Lower leg skin (tissue), 4 donors: ENCODE measurements at regions not wholly inside any gene's neighbourhood (a gene's known extent, or its start where the extent isn't known, plus 50 kb on each side); places are given as distances from the start of the nearest gene placed in this dataset.

Experiments
- DNase-seq, 2 donors: peaks; one replicate each; pipeline ENCODE4 v3.0.0-alpha.2; 2019; ENCODE audit warnings: low spot score in 2 of 2
- H3K4me3 ChIP-seq: fragments of 200-600 bp; sonication (generic); 2 replicates; pipeline ENCODE4 v1.5.1; 2017; ENCODE audit warnings: mild to moderate bottlenecking, low read depth; ENCODE audit not compliant: poor library complexity, severe bottlenecking
- CTCF ChIP-seq, 3 donors: fragments of 450-650 bp; IDR thresholded peaks; one replicate each; pipeline ENCODE4 v1.5.1; 2016; ENCODE audit warnings: antibody characterized with exemption in 3 of 3, mild to moderate bottlenecking in 3 of 3, moderate library complexity in 2 of 3
- POLR2A ChIP-seq, 2 donors: fragments of 450-650 bp; IDR thresholded peaks; one replicate each; pipeline ENCODE4 v1.6.1; 2016 to 2017; ENCODE audit warnings: antibody characterized with exemption in 2 of 2, mild to moderate bottlenecking in 1 of 2, moderate library complexity in 1 of 2
- whole genome bisulfite sequencing, 2 donors: methylation state at CpG; one replicate each; pipeline ENCODE4 v1.1.5; 2018; 5-methylcytosine and 5-hydroxymethylcytosine counted together
- intact Hi-C: fragments of 100-400 bp; cut with DNase I; formaldehyde crosslinking; loops from one replicate; pipeline ENCODE4 v1.15.0; 2023; ENCODE audit warnings: low total_unique reads

DNA sequence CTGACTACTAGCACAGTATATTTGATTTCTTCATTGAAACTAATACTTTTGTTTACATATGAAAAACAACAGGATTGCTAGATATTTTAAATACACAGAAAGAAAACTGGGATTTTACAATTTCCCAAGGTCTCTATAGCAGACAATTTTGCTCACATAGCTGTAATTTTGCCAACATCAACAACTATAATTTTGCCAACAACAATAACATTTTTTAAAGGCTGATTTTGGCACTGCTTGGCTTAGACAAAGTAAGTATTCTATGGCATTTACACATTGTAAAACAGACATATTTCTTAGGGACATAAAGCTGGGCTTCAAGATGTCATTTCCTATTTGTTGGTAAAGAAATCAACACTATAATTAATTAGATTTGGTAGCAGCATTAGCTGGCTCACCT is 922.1 kb downstream of the RAB28 start:
- TF ChIP-seq CTCF (IDR thresholded peaks at IDR 0.05): no peak
- TF ChIP-seq POLR2A (IDR thresholded peaks at IDR 0.05): no peak
- intact Hi-C loops: no loop called here
- no peak overlapping the region for H3K4me3 ChIP-seq
- no peak for DNase-seq

DNA sequence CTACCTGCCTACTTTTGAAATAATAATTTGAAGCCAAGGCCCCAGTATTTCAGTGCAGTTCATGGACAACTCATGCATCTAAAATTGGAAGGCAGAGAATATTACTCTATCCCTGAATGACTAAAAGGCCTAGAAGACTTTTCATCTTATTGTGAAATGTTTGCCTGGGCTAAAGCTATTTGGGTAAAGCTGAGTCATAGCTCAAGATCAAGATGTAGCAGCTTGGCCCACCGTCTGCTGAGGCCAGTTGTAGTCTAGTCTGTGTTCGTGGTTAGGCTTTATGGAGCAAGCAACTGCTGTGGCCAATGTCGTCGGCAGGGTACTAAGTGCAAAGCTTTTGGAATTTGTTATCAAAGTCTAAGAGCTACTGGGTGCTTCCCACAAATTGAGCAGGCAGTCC is 929.1 kb downstream of the RAB28 start:
- WGBS, 2 donors: 73 to 81% methylated on average over 4 of the region's 4 CpGs
- TF ChIP-seq POLR2A (IDR thresholded peaks at IDR 0.05): no peak
- no peak for TF ChIP-seq CTCF (IDR thresholded peaks at IDR 0.05)
- no peak overlapping the region for H3K4me3 ChIP-seq
- intact Hi-C loops: no loop called here
- DNase-seq: no peak

DNA sequence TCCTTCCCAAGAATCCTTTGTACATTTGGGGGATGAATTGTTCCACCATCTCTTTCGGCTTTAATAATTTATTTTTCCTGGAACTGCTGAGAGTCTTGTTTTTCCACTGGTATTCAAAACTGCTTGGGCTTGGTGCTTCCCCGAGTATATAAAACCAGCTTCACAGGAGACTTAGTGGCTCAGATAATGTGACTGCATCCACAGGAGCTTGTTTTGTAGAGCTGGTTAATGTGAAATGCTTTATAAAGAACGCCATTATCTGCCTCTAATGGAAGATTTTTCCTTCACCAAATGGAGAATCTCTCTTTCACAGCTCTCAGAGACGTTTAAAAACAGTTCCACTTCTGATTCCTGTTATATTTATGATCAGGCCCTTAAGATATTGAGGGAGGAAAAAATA is 935.5 kb downstream of the RAB28 start:
- no peak for TF ChIP-seq POLR2A (IDR thresholded peaks at IDR 0.05)
- TF ChIP-seq CTCF (IDR thresholded peaks at IDR 0.05): no peak
- H3K4me3 ChIP-seq: no peak overlapping the region
- intact Hi-C loops: no loop called here
- WGBS, 2 donors: 53 to 70% methylated on average over 4 of the region's 4 CpGs
- DNase-seq: no peak

DNA sequence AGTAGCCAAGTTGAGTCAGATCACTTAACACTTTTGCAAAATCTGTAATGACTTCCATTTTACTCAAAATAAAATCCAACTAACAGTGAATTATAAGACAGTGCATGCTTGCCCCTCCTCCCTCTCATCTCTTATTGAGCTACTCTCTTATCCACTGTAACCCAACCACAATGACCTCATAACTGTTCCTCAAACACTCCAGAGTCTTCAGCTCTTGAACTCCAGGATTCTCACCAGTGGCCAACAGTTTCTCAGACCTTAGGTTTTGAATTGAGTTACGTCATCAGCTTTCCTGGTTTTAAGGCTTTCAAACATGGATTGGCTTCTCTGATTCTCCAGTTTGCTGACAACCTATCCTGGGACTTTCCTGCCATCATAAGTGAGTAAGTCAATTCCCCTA is 938.3 kb downstream of the RAB28 start:
- H3K4me3 ChIP-seq: no peak overlapping the region
- TF ChIP-seq POLR2A (IDR thresholded peaks at IDR 0.05): no peak
- no peak for TF ChIP-seq CTCF (IDR thresholded peaks at IDR 0.05)
- DNase-seq: no peak
- 0 to 84% methylated on average over 1 of the region's 1 CpG for WGBS, 2 donors
- intact Hi-C loops: no loop called here

DNA sequence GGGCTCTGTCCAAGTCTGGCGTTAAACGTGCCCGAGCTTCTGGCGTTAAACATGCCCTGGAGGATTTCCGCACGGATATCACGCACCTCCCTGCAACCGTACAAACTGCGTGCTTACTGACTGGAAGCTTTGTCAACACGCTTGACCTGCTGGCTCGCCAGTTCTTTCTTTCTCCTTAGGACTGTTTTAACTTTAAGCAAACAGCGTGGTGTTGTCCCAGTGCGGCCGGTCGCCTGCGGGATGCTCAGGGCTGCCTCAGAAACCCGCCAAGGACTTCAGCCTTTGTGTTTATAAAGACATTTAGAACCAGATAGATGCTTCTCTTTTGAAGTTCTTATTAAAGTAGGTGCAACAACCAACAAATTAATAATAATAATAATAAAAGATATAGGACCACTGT is 946.0 kb downstream of the RAB28 start:
- intact Hi-C loops: no loop called here
- TF ChIP-seq POLR2A (IDR thresholded peaks at IDR 0.05): no peak
- TF ChIP-seq CTCF (IDR thresholded peaks at IDR 0.05): no peak
- no peak for DNase-seq
- 89 to 91% methylated on average over 17 of the region's 17 CpGs for WGBS, 2 donors
- no peak overlapping the region for H3K4me3 ChIP-seq

- no peak overlapping the region for H3K4me3 ChIP-seq
- intact Hi-C loops: no loop called here
- DNase-seq: no peak
- 88 to 89% methylated on average over 1 of the region's 1 CpG for WGBS, 2 donors
- no peak for TF ChIP-seq POLR2A (IDR thresholded peaks at IDR 0.05)
- TF ChIP-seq CTCF (IDR thresholded peaks at IDR 0.05): no peak
These were observed 949.5 kb downstream of the RAB28 start for GRCh38 chr4:12534684-12535083.
